ENCODE measurements at regions not wholly inside any gene's neighbourhood (a gene's known extent, or its start where the extent isn't known, plus 50 kb on each side); places are given as distances from the start of the nearest gene placed in this dataset.
"Not testable (repeated sequence)": the region's sequence is repeated elsewhere in the genome, so short reads cannot be mapped to it uniquely, and the experiment has no call there.

- not testable (repeated sequence) for DNase-seq
Measured at GRCh38 chr3:10736444-10736843, 79.6 kb upstream of the SLC6A11 start.

- DNase-seq, result no peak
Measured at GRCh38 chr3:10737785-10738184, 78.2 kb upstream of the SLC6A11 start.

- DNase-seq, result peak; percentile 37 to 83 (median 73)
Measured at GRCh38 chr3:10738688-10739372, 77.2 kb upstream of the SLC6A11 start.

GRCh38 chr3:10740954-10741353 lies 75.1 kb upstream of the SLC6A11 start:
- DNase-seq, result no peak

- no peak for DNase-seq
Measured at GRCh38 chr3:10741891-10742671, 73.9 kb upstream of the SLC6A11 start.

GRCh38 chr3:10743366-10744097 lies 72.5 kb upstream of the SLC6A11 start:
- no peak for DNase-seq

GRCh38 chr3:10744098-10744465 lies 71.9 kb upstream of the SLC6A11 start:
- DNase-seq, result no peak

GRCh38 chr3:10745392-10745791 lies 70.6 kb upstream of the SLC6A11 start:
- DNase-seq, result no peak

GRCh38 chr3:10746001-10746400 lies 70.0 kb upstream of the SLC6A11 start:
- no peak for DNase-seq

- no peak for DNase-seq
Measured at GRCh38 chr3:10746684-10747083, 69.3 kb upstream of the SLC6A11 start.

GRCh38 chr3:10747341-10747740 lies 68.7 kb upstream of the SLC6A11 start:
- no peak for DNase-seq

- DNase-seq, result no peak
Measured at GRCh38 chr3:10748040-10748439, 68.0 kb upstream of the SLC6A11 start.

GRCh38 chr3:10753964-10754363 lies 62.1 kb upstream of the SLC6A11 start:
- peak; percentile 16 to 57 (median 33) for DNase-seq

- DNase-seq, result no peak
Measured at GRCh38 chr3:10756546-10756945, 59.5 kb upstream of the SLC6A11 start.

- DNase-seq, result no peak
Measured at GRCh38 chr3:10757021-10757820, 58.8 kb upstream of the SLC6A11 start.

- DNase-seq, result no peak
Measured at GRCh38 chr3:10757821-10758130, 58.3 kb upstream of the SLC6A11 start.

- DNase-seq, result peak; percentile 23 to 67 (median 67)
Measured at GRCh38 chr3:10758304-10759037, 57.6 kb upstream of the SLC6A11 start.

- DNase-seq, result no peak
Measured at GRCh38 chr3:10759495-10759894, 56.5 kb upstream of the SLC6A11 start.

- no peak for DNase-seq
Measured at GRCh38 chr3:10760199-10760598, 55.8 kb upstream of the SLC6A11 start.

- no peak for DNase-seq
Measured at GRCh38 chr3:10761583-10761982, 54.4 kb upstream of the SLC6A11 start.

GRCh38 chr3:10762116-10762515 lies 53.9 kb upstream of the SLC6A11 start:
- DNase-seq, result no peak
